Testis (tissue), 2 donors: ENCODE measurements at regions not wholly inside any gene's neighbourhood (a gene's known extent, or its start where the extent isn't known, plus 50 kb on each side); places are given as distances from the start of the nearest gene placed in this dataset.

Experiments used
- CTCF ChIP-seq, 3 experiments: fragments of 450-650 bp in 2 of 3; fragments of 200-600 bp in 1 of 3; sonication (generic) in 1 of 3; IDR thresholded peaks; one replicate each; pipeline ENCODE4 v1.5.1; 2016 to 2019; ENCODE audit warnings: antibody characterized with exemption in 3 of 3, mild to moderate bottlenecking in 2 of 3, moderate library complexity in 1 of 3
- POLR2A ChIP-seq: fragments of 450-650 bp; IDR thresholded peaks from one replicate; pipeline ENCODE4 v1.6.1; 2017; ENCODE audit warnings: antibody characterized with exemption, mild to moderate bottlenecking, moderate library complexity

DNA sequence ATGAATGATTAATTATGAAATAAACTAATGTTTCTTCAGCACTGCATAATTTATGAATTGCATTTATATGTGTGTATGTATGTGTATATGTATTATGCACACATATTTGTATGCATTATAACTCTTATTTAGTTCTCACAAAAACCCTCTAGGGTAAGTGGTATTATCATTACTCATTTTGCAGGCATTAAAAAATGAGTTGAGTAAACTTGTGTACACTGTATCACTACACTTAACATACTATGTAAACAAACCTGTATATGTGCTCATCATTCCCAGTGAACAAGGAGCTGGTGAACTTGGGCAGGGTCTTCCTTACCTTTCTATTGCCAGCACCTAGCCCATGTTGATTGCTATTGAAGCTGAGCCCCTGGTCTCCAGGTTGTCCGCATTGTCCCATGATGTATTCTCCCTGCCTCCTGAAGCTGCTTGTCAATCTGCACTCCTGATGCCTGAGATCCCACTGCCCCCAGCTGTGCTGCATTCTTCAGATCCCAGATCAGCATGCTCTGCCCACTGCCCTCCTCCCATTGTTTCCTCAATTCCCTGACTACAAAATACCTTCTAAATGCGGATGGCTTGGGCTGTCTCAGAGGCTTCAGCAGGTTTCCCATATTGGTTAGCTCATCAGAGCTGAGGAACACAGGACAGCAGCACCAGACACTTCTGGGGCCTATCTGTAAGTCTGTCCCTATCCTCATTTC is 267.9 kb upstream of the SESN3 start:
- TF ChIP-seq POLR2A (no peak), CTCF (IDR thresholded peaks at IDR 0.05) (no peak)
